Caco-2 (cell line): ENCODE measurements at regions not wholly inside any gene's neighbourhood (a gene's known extent, or its start where the extent isn't known, plus 50 kb on each side); places are given as distances from the start of the nearest gene placed in this dataset.
"Not testable (repeated sequence)": the region's sequence is repeated elsewhere in the genome, so short reads cannot be mapped to it uniquely, and the experiment has no call there.

Experiments used
- BruUV-seq: library from RNA; stranded (reverse); fragments of 400-500 nt; replicated peaks from 2 replicates; lab custom pipeline; 2021; lab: Mats Ljungman, UMichigan
- CTCF ChIA-PET: fragments of 300-600 bp; sonication (Branson Sonifier 250); formaldehyde crosslinking; loops from one replicate; lab custom pipeline; 2022; ENCODE audit warnings: antibody characterized with exemption; lab: Charles Lee
- POLR2A ChIA-PET: fragments of 300-600 bp; sonication (Branson Sonifier 250); formaldehyde crosslinking; loops from one replicate; lab custom pipeline; 2022; ENCODE audit warnings: antibody characterized with exemption; lab: Charles Lee
- DNase-seq, 2 experiments: peaks; one replicate each; pipeline versions ENCODE4 v3.0.0 to v3.0.0-alpha.2; 2020 to 2022
- H3K27me3 ChIP-seq: replicated peaks from 2 replicates; pipeline ENCODE4 v1.6.0; 2011; ENCODE audit warnings: low read length; ENCODE audit not compliant: control insufficient read depth, insufficient read depth
- H3K36me3 ChIP-seq: 2 replicates; pipeline ENCODE4 v1.5.1; 2011; ENCODE audit warnings: low read length; ENCODE audit not compliant: control insufficient read depth, insufficient read depth
- H3K4me1 ChIP-seq: fragments of 250-450 bp; sonication (Bioruptor Pico); 2 replicates; pipeline ENCODE4 v1.5.1; 2020; ENCODE audit warnings: mild to moderate bottlenecking
- H3K4me3 ChIP-seq: 2 replicates; pipeline ENCODE4 v1.5.1; 2011; ENCODE audit warnings: low read depth, mild to moderate bottlenecking, control low read depth, low read length
- H3K9me3 ChIP-seq: fragments of 250-450 bp; sonication (Bioruptor Pico); 2 replicates; pipeline ENCODE4 v1.5.1; 2020; ENCODE audit warnings: mild to moderate bottlenecking, moderate library complexity
- H3K27ac Mint-ChIP-seq: one replicate; pipeline ENCODE4 v1.8.0; 2022; ENCODE audit warnings: mixed read lengths; ENCODE audit not compliant: unreplicated experiment
- H3K27me3 Mint-ChIP-seq: one replicate; pipeline ENCODE4 v1.8.0; 2022; ENCODE audit warnings: mixed read lengths; ENCODE audit not compliant: insufficient read depth, unreplicated experiment
- H3K36me3 Mint-ChIP-seq: one replicate; pipeline ENCODE4 v1.8.0; 2022; ENCODE audit warnings: mild to moderate bottlenecking, mixed read lengths; ENCODE audit not compliant: insufficient read depth, unreplicated experiment
- H3K4me1 Mint-ChIP-seq: one replicate; pipeline ENCODE4 v1.8.0; 2022; ENCODE audit warnings: low read depth, mixed read lengths; ENCODE audit not compliant: unreplicated experiment
- H3K4me3 Mint-ChIP-seq: one replicate; pipeline ENCODE4 v1.8.0; 2022; ENCODE audit warnings: mild to moderate bottlenecking, moderate library complexity, mixed read lengths; ENCODE audit not compliant: unreplicated experiment
- H3K9me3 Mint-ChIP-seq: one replicate; pipeline ENCODE4 v1.8.0; 2022; ENCODE audit warnings: mixed read lengths; ENCODE audit not compliant: unreplicated experiment
- CTCF ChIP-seq, 2 experiments: fragments of 200-600 bp in 1 of 2; IDR thresholded peaks; 1 replicate in 1 of 2; 2 replicates in 1 of 2; pipeline versions ENCODE4 v1.5.1 to v1.8.0; 2011 to 2022; ENCODE audit warnings: antibody characterized with exemption in 1 of 2, control low read depth in 1 of 2, inconsistent platforms in 1 of 2, low read depth in 1 of 2, low read length in 1 of 2, mild to moderate bottlenecking in 1 of 2, moderate library complexity in 1 of 2; ENCODE audit not compliant: insufficient read depth in 1 of 2, severe bottlenecking in 1 of 2, unreplicated experiment in 1 of 2
- intact Hi-C: fragments of 100-400 bp; cut with micrococcal nuclease; formaldehyde crosslinking; loops from one replicate; pipeline ENCODE4 v1.10.0; 2022; ENCODE audit not compliant: unreplicated experiment

GRCh38 chrX:139341855-139342593 lies 188.5 kb upstream of the F9 start:
- H3K36me3 Mint-ChIP-seq, H3K9me3 ChIP-seq, H3K9me3 Mint-ChIP-seq, H3K4me1 ChIP-seq, H3K27me3 ChIP-seq, POLR2A ChIA-PET, CTCF ChIA-PET, BruUV-seq, H3K4me3 ChIP-seq, H3K27me3 Mint-ChIP-seq, H3K36me3 ChIP-seq, intact Hi-C loops: not testable (repeated sequence)
- peak in 1 of 2 experiments; percentile 0 for DNase-seq
- Mint-ChIP-seq H3K4me1 (peaks cover 12% of the 10 kb centered on the region), H3K27ac (peak overlapping the region; percentile 73), H3K4me3 (peak overlapping the region; percentile 61)

- ChIA-PET CTCF (no interaction called here), POLR2A (no interaction called here)
- Mint-ChIP-seq H3K4me1 (no peaks in the 10 kb centered on the region), H3K27me3 (peaks cover under 1% of the 10 kb centered on the region), H3K4me3 (no peak overlapping the region), H3K36me3 (no peaks in the 10 kb centered on the region), H3K27ac (no peak overlapping the region), H3K9me3 (no peaks in the 10 kb centered on the region)
- Histone ChIP-seq H3K4me3 (no peak overlapping the region), H3K9me3 (no peaks in the 10 kb centered on the region), H3K36me3 (no peaks in the 10 kb centered on the region), H3K27me3 (no peaks in the 10 kb centered on the region), H3K4me1 (no peaks in the 10 kb centered on the region)
- intact Hi-C loops: no loop called here
- DNase-seq: no peak
- no peak for TF ChIP-seq CTCF (IDR thresholded peaks at IDR 0.05; ENCODE audit: insufficient read depth in 1 of 2, low read depth in 1 of 2, low read length in 1 of 2, severe bottlenecking in 1 of 2, unreplicated experiment in 1 of 2)
- BruUV-seq: no TSS peak
Observed at GRCh38 chrX:139332441-139332840, 198.1 kb upstream of the F9 start.

GRCh38 chrX:139327355-139327754 lies 203.2 kb upstream of the F9 start:
- Mint-ChIP-seq H3K27me3 (peaks cover 4% of the 10 kb centered on the region), H3K36me3 (no peaks in the 10 kb centered on the region), H3K4me3 (no peak overlapping the region), H3K27ac (no peak overlapping the region), H3K4me1 (no peaks in the 10 kb centered on the region), H3K9me3 (no peaks in the 10 kb centered on the region)
- Histone ChIP-seq H3K27me3 (no peaks in the 10 kb centered on the region), H3K4me3 (no peak overlapping the region), H3K36me3 (no peaks in the 10 kb centered on the region), H3K9me3 (no peaks in the 10 kb centered on the region), H3K4me1 (no peaks in the 10 kb centered on the region)
- POLR2A ChIA-PET: no interaction called here
- no peak for TF ChIP-seq CTCF (IDR thresholded peaks at IDR 0.05; ENCODE audit: insufficient read depth in 1 of 2, low read depth in 1 of 2, low read length in 1 of 2, severe bottlenecking in 1 of 2, unreplicated experiment in 1 of 2)
- CTCF ChIA-PET: no interaction called here
- DNase-seq: no peak
- BruUV-seq: no TSS peak
- intact Hi-C loops: no loop called here
